Sigmoid colon (tissue), 4 donors: ENCODE measurements at regions not wholly inside any gene's neighbourhood (a gene's known extent, or its start where the extent isn't known, plus 50 kb on each side); places are given as distances from the start of the nearest gene placed in this dataset.
"Not testable (repeated sequence)": the region's sequence is repeated elsewhere in the genome, so short reads cannot be mapped to it uniquely, and the experiment has no call there.

Experiments
- CTCF ChIP-seq, 4 experiments: fragments of 450-650 bp in 3 of 4; fragments of 200-600 bp in 1 of 4; IDR thresholded peaks; one replicate each; pipeline ENCODE4 v1.5.1; 2016 to 2019; ENCODE audit warnings: antibody characterized with exemption in 4 of 4, mild to moderate bottlenecking in 3 of 4, moderate library complexity in 2 of 4
- POLR2AphosphoS5 ChIP-seq, 4 donors: sonication (generic); formaldehyde crosslinking; IDR thresholded peaks; one replicate each; pipeline ENCODE4 v1.6.1; 2017; ENCODE audit warnings: antibody characterized with exemption in 4 of 4

- not testable (repeated sequence) for TF ChIP-seq CTCF, POLR2AphosphoS5 (IDR thresholded peaks at IDR 0.05)
Observed at GRCh38 chr7:138366137-138366536, 93.9 kb upstream of the TRIM24 start.
